ENCODE measurements at regions not wholly inside any gene's neighbourhood (a gene's known extent, or its start where the extent isn't known, plus 50 kb on each side); places are given as distances from the start of the nearest gene placed in this dataset.

DNA sequence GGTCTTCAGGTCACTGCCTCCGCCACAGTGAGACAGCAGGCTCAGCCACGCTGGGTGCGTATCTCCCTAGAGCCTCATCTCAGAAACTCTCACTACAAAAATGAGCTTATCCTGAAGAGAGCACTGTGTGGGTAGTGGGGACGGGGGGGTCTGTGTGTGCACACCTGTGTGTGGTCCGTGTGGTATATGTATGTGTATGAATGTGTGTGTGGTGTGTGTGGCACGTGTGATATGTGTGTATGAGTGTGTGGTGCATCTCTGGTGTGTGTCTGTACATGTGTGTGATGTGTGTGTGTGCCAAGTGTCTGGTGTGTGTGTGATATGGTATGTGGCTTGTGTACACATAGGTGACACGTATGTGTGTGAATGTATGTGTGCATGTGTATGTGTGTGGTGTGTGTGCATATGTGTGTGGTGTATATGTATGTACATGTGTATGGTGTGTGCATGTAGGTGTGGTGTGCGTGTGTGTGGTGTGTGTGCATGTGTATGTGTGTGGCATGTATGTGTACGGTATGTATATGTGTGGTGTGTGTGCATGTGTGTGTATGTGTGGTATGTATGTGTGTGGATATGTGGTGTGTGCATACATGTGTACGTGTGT lies 332.2 kb downstream of the EIPR1 start:
- H4K20me1 ChIP-seq (ENCODE audit: insufficient read depth, low read length), result no peaks in the 10 kb centered on the region
- H3K23ac ChIP-seq (ENCODE audit: low read depth, low read length), result no peak overlapping the region
- H3K14ac ChIP-seq (replicated peaks; ENCODE audit: low read depth, low read length), result no peak overlapping the region
- peak overlapping the region; percentile 16 for H2AK9ac ChIP-seq (replicated peaks; ENCODE audit: low read depth, low read length, poor library complexity)
- H3K4me2 ChIP-seq (ENCODE audit: low read depth, low read length), result no peak overlapping the region
- no peak overlapping the region for H3K56ac ChIP-seq (ENCODE audit: extremely low read depth, insufficient read depth, low read length)
- H3K4ac ChIP-seq (ENCODE audit: low read depth, low read length), result no peak overlapping the region
- no TSS peak for BruUV-seq (replicated peaks)
- H2AFZ ChIP-seq (replicated peaks; ENCODE audit: low read length, poor library complexity), result peak overlapping the region; percentile 51
- no peaks in the 10 kb centered on the region for H3K36me3 ChIP-seq (ENCODE audit: control insufficient read depth, insufficient read depth, low read length)
- dilution Hi-C loops (cut with HindIII; ENCODE audit: low sequenced_read_pairs, unreplicated experiment) (no loop called here), intact Hi-C loops (cut with micrococcal nuclease) (no loop called here), in situ Hi-C loops (cut with MboI; ENCODE audit: low sequenced_read_pairs) (no loop called here)
- H2BK20ac ChIP-seq (ENCODE audit: low read depth, low read length), result no peak overlapping the region
- no peaks in the 10 kb centered on the region for H3K4me1 ChIP-seq (ENCODE audit: control insufficient read depth, insufficient read depth, low read length)
- H4K91ac ChIP-seq (ENCODE audit: insufficient read depth, low read depth, low read length), result no peak overlapping the region
- no peak overlapping the region for H3K9ac ChIP-seq (ENCODE audit: low read depth, low read length)
- H3K27ac ChIP-seq (ENCODE audit: insufficient read depth, low read length), result no peak overlapping the region
- 56% methylated on average over 6 of the region's 10 CpGs; no CpG with 5 or more reads in 1 of the 2 experiments for WGBS, 2 experiments (ENCODE audit: extremely low coverage in 2 of 2, insufficient read length in 1 of 2)
- no peak overlapping the region for H3K18ac ChIP-seq (ENCODE audit: low read depth, low read length)
- CTCF ChIA-PET, result no interaction called here
- no peak overlapping the region for H2AK5ac ChIP-seq (ENCODE audit: low read depth, low read length)
- H3K27me3 ChIP-seq (ENCODE audit: control insufficient read depth, insufficient read depth, low read length), result no peaks in the 10 kb centered on the region
- H3K4me3 ChIP-seq (ENCODE audit: insufficient read depth, low read depth, low read length), result no peak overlapping the region
- H3K9me1 ChIP-seq (ENCODE audit: insufficient read depth, low read length), result no peaks in the 10 kb centered on the region
- peak overlapping the region; percentile 59 for H2BK5ac ChIP-seq (ENCODE audit: low read depth, low read length, poor library complexity, severe bottlenecking)
- TF ChIP-seq MAFK (IDR thresholded peaks at IDR 0.05; ENCODE audit: low read depth, low read length), result no peak
- TF ChIP-seq SMC3 (IDR thresholded peaks at IDR 0.05; ENCODE audit: low read depth, low read length), result no peak
- no peak for TF ChIP-seq MAZ (IDR thresholded peaks at IDR 0.05; ENCODE audit: borderline replicate concordance, low read depth, low read length)
- no peak for TF ChIP-seq RCOR1 (IDR thresholded peaks at IDR 0.05; ENCODE audit: insufficient replicate concordance, low read length)
- TF ChIP-seq, protein P1, sequence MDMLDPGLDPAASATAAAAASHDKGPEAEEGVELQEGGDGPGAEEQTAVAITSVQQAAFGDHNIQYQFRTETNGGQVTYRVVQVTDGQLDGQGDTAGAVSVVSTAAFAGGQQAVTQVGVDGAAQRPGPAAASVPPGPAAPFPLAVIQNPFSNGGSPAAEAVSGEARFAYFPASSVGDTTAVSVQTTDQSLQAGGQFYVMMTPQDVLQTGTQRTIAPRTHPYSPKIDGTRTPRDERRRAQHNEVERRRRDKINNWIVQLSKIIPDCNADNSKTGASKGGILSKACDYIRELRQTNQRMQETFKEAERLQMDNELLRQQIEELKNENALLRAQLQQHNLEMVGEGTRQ (IDR thresholded peaks at IDR 0.05; ENCODE audit: low read depth, low read length), result no peak
- no peak for TF ChIP-seq MXI1 (IDR thresholded peaks at IDR 0.05; ENCODE audit: borderline replicate concordance, low read depth, low read length)
- TF ChIP-seq FOS (IDR thresholded peaks at IDR 0.05; ENCODE audit: low read depth, low read length), result no peak
- TF ChIP-seq NFE2L2 (IDR thresholded peaks at IDR 0.05; ENCODE audit: low read depth, low read length), result no peak
- TF ChIP-seq, protein P2, sequence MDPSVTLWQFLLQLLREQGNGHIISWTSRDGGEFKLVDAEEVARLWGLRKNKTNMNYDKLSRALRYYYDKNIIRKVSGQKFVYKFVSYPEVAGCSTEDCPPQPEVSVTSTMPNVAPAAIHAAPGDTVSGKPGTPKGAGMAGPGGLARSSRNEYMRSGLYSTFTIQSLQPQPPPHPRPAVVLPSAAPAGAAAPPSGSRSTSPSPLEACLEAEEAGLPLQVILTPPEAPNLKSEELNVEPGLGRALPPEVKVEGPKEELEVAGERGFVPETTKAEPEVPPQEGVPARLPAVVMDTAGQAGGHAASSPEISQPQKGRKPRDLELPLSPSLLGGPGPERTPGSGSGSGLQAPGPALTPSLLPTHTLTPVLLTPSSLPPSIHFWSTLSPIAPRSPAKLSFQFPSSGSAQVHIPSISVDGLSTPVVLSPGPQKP (IDR thresholded peaks at IDR 0.05; ENCODE audit: borderline replicate concordance, low read depth, low read length), result no peak
- no peak for TF ChIP-seq CHD1 (IDR thresholded peaks at IDR 0.05; ENCODE audit: low read depth, low read length)
- no peak for TF ChIP-seq BHLHE40 (IDR thresholded peaks at IDR 0.05; ENCODE audit: low read depth, low read length)
- TF ChIP-seq POLR2A (IDR thresholded peaks at IDR 0.05; ENCODE audit: low read depth, low read length), result no peak
- TF ChIP-seq RAD21 (IDR thresholded peaks at IDR 0.05; ENCODE audit: low read length), result no peak
- no peak for TF ChIP-seq RFX5 (IDR thresholded peaks at IDR 0.05; ENCODE audit: low read depth, low read length)
- no peak for TF ChIP-seq CEBPB (IDR thresholded peaks at IDR 0.05; ENCODE audit: low read depth, low read length)
- TF ChIP-seq, protein P3, sequence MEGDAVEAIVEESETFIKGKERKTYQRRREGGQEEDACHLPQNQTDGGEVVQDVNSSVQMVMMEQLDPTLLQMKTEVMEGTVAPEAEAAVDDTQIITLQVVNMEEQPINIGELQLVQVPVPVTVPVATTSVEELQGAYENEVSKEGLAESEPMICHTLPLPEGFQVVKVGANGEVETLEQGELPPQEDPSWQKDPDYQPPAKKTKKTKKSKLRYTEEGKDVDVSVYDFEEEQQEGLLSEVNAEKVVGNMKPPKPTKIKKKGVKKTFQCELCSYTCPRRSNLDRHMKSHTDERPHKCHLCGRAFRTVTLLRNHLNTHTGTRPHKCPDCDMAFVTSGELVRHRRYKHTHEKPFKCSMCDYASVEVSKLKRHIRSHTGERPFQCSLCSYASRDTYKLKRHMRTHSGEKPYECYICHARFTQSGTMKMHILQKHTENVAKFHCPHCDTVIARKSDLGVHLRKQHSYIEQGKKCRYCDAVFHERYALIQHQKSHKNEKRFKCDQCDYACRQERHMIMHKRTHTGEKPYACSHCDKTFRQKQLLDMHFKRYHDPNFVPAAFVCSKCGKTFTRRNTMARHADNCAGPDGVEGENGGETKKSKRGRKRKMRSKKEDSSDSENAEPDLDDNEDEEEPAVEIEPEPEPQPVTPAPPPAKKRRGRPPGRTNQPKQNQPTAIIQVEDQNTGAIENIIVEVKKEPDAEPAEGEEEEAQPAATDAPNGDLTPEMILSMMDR (conservative IDR thresholded peaks at IDR 0.05; ENCODE audit: low read depth, low read length), result no peak
- no peaks in the 10 kb centered on the region for H3K79me1 ChIP-seq (ENCODE audit: low read depth in 1 of 2, low read length in 2 of 2)
- DNase-seq (no peak), ATAC-seq (ENCODE audit: low read depth) (no peak)
- H4K8ac ChIP-seq (ENCODE audit: low read depth in 2 of 2, low read length in 2 of 2), result no peak overlapping the region
- POLR2A ChIA-PET (ENCODE audit: unreplicated experiment), result no interaction called here
- peaks cover 54% of the 10 kb centered on the region for H3K9me3 ChIP-seq (ENCODE audit: control insufficient read depth, insufficient read depth, low read length)
- no peak overlapping the region for H2BK15ac ChIP-seq (ENCODE audit: low read depth, low read length)
- H4K5ac ChIP-seq (ENCODE audit: low read depth, low read length), result no peak overlapping the region
- no peak overlapping the region for H2BK120ac ChIP-seq (ENCODE audit: low read depth, low read length)
